ENCODE measurements at regions not wholly inside any gene's neighbourhood (a gene's known extent, or its start where the extent isn't known, plus 50 kb on each side); places are given as distances from the start of the nearest gene placed in this dataset.

DNA sequence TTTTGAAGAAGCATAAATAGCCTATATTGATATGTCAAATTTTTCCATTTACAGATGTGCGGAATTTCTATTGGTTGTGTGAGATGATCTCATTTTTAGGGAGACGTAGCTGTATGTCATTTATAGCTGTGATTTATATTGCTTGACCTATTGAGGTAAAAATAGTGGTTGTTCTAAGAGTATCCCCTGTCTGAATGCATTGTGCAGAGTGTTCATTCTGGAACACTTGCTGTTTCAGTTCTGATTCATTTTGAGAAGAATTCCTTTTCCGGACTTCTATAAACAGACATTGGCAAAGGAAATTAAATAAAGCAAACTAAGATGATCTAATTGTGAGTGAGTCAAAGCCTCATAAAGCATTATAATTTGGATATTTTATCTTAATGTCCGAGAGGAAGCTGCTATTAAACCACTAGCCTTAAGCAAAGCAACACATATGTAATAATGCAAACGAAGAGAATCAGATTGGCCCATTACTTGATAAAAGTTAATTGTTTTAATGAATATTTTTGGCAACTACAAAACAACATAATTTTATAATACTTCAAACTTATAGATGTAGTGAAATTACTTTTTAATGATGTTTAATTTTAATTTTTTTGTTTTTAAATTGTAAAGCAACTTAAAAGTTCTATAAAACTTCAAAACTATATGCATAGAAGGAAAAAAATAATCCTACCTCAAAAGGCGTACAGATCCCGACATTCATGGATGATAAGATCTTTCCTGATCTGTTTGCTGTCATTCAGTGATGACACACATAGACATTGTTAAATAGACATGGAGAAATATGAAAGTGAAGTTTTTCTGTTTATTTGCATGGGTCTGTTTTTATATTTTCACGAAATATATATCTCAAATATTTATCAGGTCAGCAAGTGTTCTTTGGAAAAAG lies 942.6 kb upstream of the SLC10A2 start:
- Histone ChIP-seq H3K27ac (ENCODE audit: low read depth, low read length) (no peak overlapping the region), H3F3A (ENCODE audit: control insufficient read depth, insufficient read depth) (no peaks in the 10 kb centered on the region), H3K4me3 (ENCODE audit: low read length) (no peak overlapping the region), H3K9me2 (replicated peaks; ENCODE audit: control insufficient read depth, low read length) (no peaks in the 10 kb centered on the region), H3K27me3 (ENCODE audit: control insufficient read depth, low read length) (no peaks in the 10 kb centered on the region), H3K36me3 (ENCODE audit: control insufficient read depth, low read length) (no peaks in the 10 kb centered on the region), H3K79me2 (ENCODE audit: control insufficient read depth, low read length) (no peaks in the 10 kb centered on the region), H3K9me3 (ENCODE audit: control insufficient read depth, insufficient read depth, low read length) (no peaks in the 10 kb centered on the region), H3K4me2 (ENCODE audit: low read length) (no peak overlapping the region), H3K4me1 (ENCODE audit: control insufficient read depth, low read length) (no peaks in the 10 kb centered on the region), H4K20me1 (ENCODE audit: control insufficient read depth, insufficient read depth, low read depth, low read length) (no peaks in the 10 kb centered on the region)
- TF ChIP-seq EZH2phosphoT487 (IDR thresholded peaks at IDR 0.05; ENCODE audit: borderline replicate concordance, low read length) = no peak
- TF ChIP-seq, protein P1, sequence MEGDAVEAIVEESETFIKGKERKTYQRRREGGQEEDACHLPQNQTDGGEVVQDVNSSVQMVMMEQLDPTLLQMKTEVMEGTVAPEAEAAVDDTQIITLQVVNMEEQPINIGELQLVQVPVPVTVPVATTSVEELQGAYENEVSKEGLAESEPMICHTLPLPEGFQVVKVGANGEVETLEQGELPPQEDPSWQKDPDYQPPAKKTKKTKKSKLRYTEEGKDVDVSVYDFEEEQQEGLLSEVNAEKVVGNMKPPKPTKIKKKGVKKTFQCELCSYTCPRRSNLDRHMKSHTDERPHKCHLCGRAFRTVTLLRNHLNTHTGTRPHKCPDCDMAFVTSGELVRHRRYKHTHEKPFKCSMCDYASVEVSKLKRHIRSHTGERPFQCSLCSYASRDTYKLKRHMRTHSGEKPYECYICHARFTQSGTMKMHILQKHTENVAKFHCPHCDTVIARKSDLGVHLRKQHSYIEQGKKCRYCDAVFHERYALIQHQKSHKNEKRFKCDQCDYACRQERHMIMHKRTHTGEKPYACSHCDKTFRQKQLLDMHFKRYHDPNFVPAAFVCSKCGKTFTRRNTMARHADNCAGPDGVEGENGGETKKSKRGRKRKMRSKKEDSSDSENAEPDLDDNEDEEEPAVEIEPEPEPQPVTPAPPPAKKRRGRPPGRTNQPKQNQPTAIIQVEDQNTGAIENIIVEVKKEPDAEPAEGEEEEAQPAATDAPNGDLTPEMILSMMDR (IDR thresholded peaks at IDR 0.05; ENCODE audit: low read depth, low read length, poor library complexity, severe bottlenecking) = no peak

DNA sequence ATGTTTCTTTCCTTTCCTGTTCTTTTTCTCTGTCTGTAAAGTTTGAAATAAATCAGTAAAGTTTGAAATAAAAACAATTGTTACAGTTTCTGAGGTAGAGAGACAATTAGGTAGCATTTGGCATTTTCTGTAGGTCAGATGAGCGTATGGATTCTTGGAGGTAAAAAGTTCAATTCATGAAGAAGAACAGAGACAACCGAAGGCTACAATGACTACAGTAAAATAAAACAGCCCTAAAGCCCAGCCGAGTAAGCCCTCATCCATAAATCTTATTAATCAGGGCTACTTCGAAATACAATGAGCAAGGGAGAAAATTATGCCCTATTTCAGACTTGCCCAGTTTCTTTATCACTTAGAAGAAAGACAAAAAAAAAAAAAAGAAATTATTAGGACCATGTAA lies 941.9 kb upstream of the SLC10A2 start:
- Histone ChIP-seq H3F3A (ENCODE audit: control insufficient read depth, insufficient read depth) (no peaks in the 10 kb centered on the region), H3K4me3 (ENCODE audit: low read length) (no peak overlapping the region), H3K79me2 (ENCODE audit: control insufficient read depth, low read length) (no peaks in the 10 kb centered on the region), H4K20me1 (ENCODE audit: control insufficient read depth, insufficient read depth, low read depth, low read length) (no peaks in the 10 kb centered on the region), H3K9me2 (replicated peaks; ENCODE audit: control insufficient read depth, low read length) (no peaks in the 10 kb centered on the region), H3K36me3 (ENCODE audit: control insufficient read depth, low read length) (no peaks in the 10 kb centered on the region), H3K27me3 (ENCODE audit: control insufficient read depth, low read length) (no peaks in the 10 kb centered on the region), H3K4me2 (ENCODE audit: low read length) (no peak overlapping the region), H3K9me3 (ENCODE audit: control insufficient read depth, insufficient read depth, low read length) (no peaks in the 10 kb centered on the region), H3K27ac (ENCODE audit: low read depth, low read length) (no peak overlapping the region), H3K4me1 (ENCODE audit: control insufficient read depth, low read length) (no peaks in the 10 kb centered on the region)
- TF ChIP-seq EZH2phosphoT487 (IDR thresholded peaks at IDR 0.05; ENCODE audit: borderline replicate concordance, low read length) = no peak
- TF ChIP-seq, protein P1 (IDR thresholded peaks at IDR 0.05; ENCODE audit: low read depth, low read length, poor library complexity, severe bottlenecking) = no peak

DNA sequence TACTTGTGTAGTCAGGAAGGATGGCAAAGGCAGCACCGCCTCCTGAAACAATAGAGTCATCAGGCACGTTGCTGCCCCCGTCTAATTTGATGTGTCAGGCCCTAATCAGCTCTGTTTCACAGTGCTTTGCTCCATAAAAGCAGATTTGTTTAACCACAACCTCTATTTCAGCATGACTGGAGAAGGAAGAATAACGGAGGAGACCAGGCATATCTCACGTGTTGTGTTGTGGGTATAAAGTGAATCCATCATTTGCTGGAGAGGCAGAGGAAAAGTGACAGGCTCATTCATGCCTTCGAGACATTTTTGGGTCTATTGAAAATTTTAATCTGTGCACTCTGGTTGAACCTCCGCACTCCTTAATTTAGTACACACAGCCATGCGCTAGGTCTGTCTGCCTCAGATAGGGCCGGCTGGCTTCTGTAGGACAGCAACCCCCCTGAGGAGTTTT lies 940.4 kb upstream of the SLC10A2 start:
- H3K4me2 ChIP-seq (ENCODE audit: low read length) = no peak overlapping the region
- H3K27me3 ChIP-seq (ENCODE audit: control insufficient read depth, low read length) = no peaks in the 10 kb centered on the region
- H3K9me2 ChIP-seq (replicated peaks; ENCODE audit: control insufficient read depth, low read length) = no peaks in the 10 kb centered on the region
- no peaks in the 10 kb centered on the region for H3K79me2 ChIP-seq (ENCODE audit: control insufficient read depth, low read length)
- H4K20me1 ChIP-seq (ENCODE audit: control insufficient read depth, insufficient read depth, low read depth, low read length) = no peaks in the 10 kb centered on the region
- H3F3A ChIP-seq (ENCODE audit: control insufficient read depth, insufficient read depth) = no peaks in the 10 kb centered on the region
- no peak overlapping the region for H3K4me3 ChIP-seq (ENCODE audit: low read length)
- H3K9me3 ChIP-seq (ENCODE audit: control insufficient read depth, insufficient read depth, low read length) = no peaks in the 10 kb centered on the region
- no peaks in the 10 kb centered on the region for H3K36me3 ChIP-seq (ENCODE audit: control insufficient read depth, low read length)
- H3K27ac ChIP-seq (ENCODE audit: low read depth, low read length) = no peak overlapping the region
- H3K4me1 ChIP-seq (ENCODE audit: control insufficient read depth, low read length) = no peaks in the 10 kb centered on the region
- TF ChIP-seq EZH2phosphoT487 (IDR thresholded peaks at IDR 0.05; ENCODE audit: borderline replicate concordance, low read length) = no peak
- TF ChIP-seq, protein P1 (IDR thresholded peaks at IDR 0.05; ENCODE audit: low read depth, low read length, poor library complexity, severe bottlenecking) = no peak
